ENCODE measurements at regions not wholly inside any gene's neighbourhood (a gene's known extent, or its start where the extent isn't known, plus 50 kb on each side); places are given as distances from the start of the nearest gene placed in this dataset.
"Not testable (repeated sequence)": the region's sequence is repeated elsewhere in the genome, so short reads cannot be mapped to it uniquely, and the experiment has no call there.

GRCh38 chr10:44010873-44011602 lies 362.4 kb upstream of the ZNF32 start:
- intact Hi-C loops (cut with micrococcal nuclease) = no loop called here

GRCh38 chr10:44009891-44010632 lies 361.4 kb upstream of the ZNF32 start:
- intact Hi-C loops (cut with micrococcal nuclease) = no loop called here

- intact Hi-C loops (cut with micrococcal nuclease) = no loop called here
Measured at GRCh38 chr10:44008917-44009709, 360.4 kb upstream of the ZNF32 start.

GRCh38 chr10:44008270-44008916 lies 359.7 kb upstream of the ZNF32 start:
- intact Hi-C loops (cut with micrococcal nuclease) = no loop called here

- intact Hi-C loops (cut with micrococcal nuclease) = no loop called here
Measured at GRCh38 chr10:44006771-44007170, 358.1 kb upstream of the ZNF32 start.

GRCh38 chr10:44005788-44006099 lies 357.1 kb upstream of the ZNF32 start:
- intact Hi-C loops (cut with micrococcal nuclease) = no loop called here

GRCh38 chr10:44004913-44005787 lies 356.5 kb upstream of the ZNF32 start:
- intact Hi-C loops (cut with micrococcal nuclease) = no loop called here

- intact Hi-C loops (cut with micrococcal nuclease) = no loop called here
Measured at GRCh38 chr10:43998021-43998809, 349.5 kb upstream of the ZNF32 start.

GRCh38 chr10:43997330-43997729 lies 348.6 kb upstream of the ZNF32 start:
- intact Hi-C loops (cut with micrococcal nuclease) = no loop called here

GRCh38 chr10:43994539-43994938 lies 345.9 kb upstream of the ZNF32 start:
- intact Hi-C loops (cut with micrococcal nuclease) = no loop called here

- intact Hi-C loops (cut with micrococcal nuclease) = not testable (repeated sequence)
Measured at GRCh38 chr10:43992816-43993215, 344.1 kb upstream of the ZNF32 start.

GRCh38 chr10:43986374-43986773 lies 337.7 kb upstream of the ZNF32 start:
- intact Hi-C loops (cut with micrococcal nuclease) = no loop called here

- intact Hi-C loops (cut with micrococcal nuclease) = no loop called here
Measured at GRCh38 chr10:43985941-43986340, 337.3 kb upstream of the ZNF32 start.

GRCh38 chr10:43983856-43984271 lies 335.2 kb upstream of the ZNF32 start:
- intact Hi-C loops (cut with micrococcal nuclease) = no loop called here

GRCh38 chr10:43983405-43983804 lies 334.7 kb upstream of the ZNF32 start:
- intact Hi-C loops (cut with micrococcal nuclease) = no loop called here

- intact Hi-C loops (cut with micrococcal nuclease) = no loop called here
Measured at GRCh38 chr10:43982250-43982649, 333.6 kb upstream of the ZNF32 start.

- intact Hi-C loops (cut with micrococcal nuclease) = no loop called here
Measured at GRCh38 chr10:43981696-43982095, 333.0 kb upstream of the ZNF32 start.

GRCh38 chr10:43981232-43981631 lies 332.6 kb upstream of the ZNF32 start:
- intact Hi-C loops (cut with micrococcal nuclease) = no loop called here

- intact Hi-C loops (cut with micrococcal nuclease) = no loop called here
Measured at GRCh38 chr10:43980715-43981114, 332.0 kb upstream of the ZNF32 start.

- intact Hi-C loops (cut with micrococcal nuclease) = no loop called here
Measured at GRCh38 chr10:43980313-43980712, 331.6 kb upstream of the ZNF32 start.
